IMR-90 (cell line): ENCODE measurements at regions not wholly inside any gene's neighbourhood (a gene's known extent, or its start where the extent isn't known, plus 50 kb on each side); places are given as distances from the start of the nearest gene placed in this dataset.

Experiments
- ATAC-seq: fragments of 200-7000 bp; cut with Tn5 transposase; 2 replicates; pipeline ENCODE4 v1.9.1; 2020; ENCODE audit warnings: low read depth, mild to moderate bottlenecking, moderate library complexity
- BruUV-seq: library from RNA; stranded (reverse); fragments of 400-500 nt; replicated peaks from 2 replicates; lab custom pipeline; 2021; lab: Mats Ljungman, UMichigan
- CTCF ChIA-PET: fragments of 300-600 bp; formaldehyde crosslinking; extraction: SDS; loops from one replicate; lab custom pipeline; 2021; ENCODE audit warnings: antibody characterized with exemption; lab: Yijun Ruan, JAX
- POLR2A ChIA-PET: fragments of 300-600 bp; sonication (Branson Sonifier 250); formaldehyde crosslinking; loops from one replicate; lab custom pipeline; 2022; ENCODE audit warnings: antibody characterized with exemption; ENCODE audit not compliant: unreplicated experiment; lab: Charles Lee
- DNase-seq: peaks from one replicate; pipeline ENCODE4 v3.0.0; 2013
- H2AFZ ChIP-seq: replicated peaks from 2 replicates; pipeline ENCODE3; 2013; ENCODE audit warnings: low read length, mild to moderate bottlenecking; ENCODE audit not compliant: poor library complexity
- H2AK5ac ChIP-seq: 2 replicates; pipeline ENCODE4 v1.6.1; 2013; ENCODE audit warnings: low read depth, low read length, inconsistent platforms
- H2AK9ac ChIP-seq: replicated peaks from 2 replicates; pipeline ENCODE3; 2013; ENCODE audit warnings: mild to moderate bottlenecking, low read depth, low read length, moderate library complexity; ENCODE audit not compliant: poor library complexity
- H2BK120ac ChIP-seq: 2 replicates; pipeline ENCODE4 v1.6.1; 2013; ENCODE audit warnings: low read depth, low read length, inconsistent platforms
- H2BK15ac ChIP-seq: 3 replicates; pipeline ENCODE4 v1.6.1; 2013; ENCODE audit warnings: low read depth, low read length, inconsistent platforms
- H2BK20ac ChIP-seq: 2 replicates; pipeline ENCODE4 v1.6.1; 2013; ENCODE audit warnings: low read depth, mild to moderate bottlenecking, inconsistent platforms, low read length, moderate library complexity
- H2BK5ac ChIP-seq: 2 replicates; pipeline ENCODE4 v1.6.1; 2013; ENCODE audit warnings: mild to moderate bottlenecking, low read depth, low read length, inconsistent platforms; ENCODE audit not compliant: poor library complexity, severe bottlenecking
- H3K14ac ChIP-seq: replicated peaks from 2 replicates; pipeline ENCODE4 v1.6.1; 2013; ENCODE audit warnings: low read depth, low read length, inconsistent platforms
- H3K18ac ChIP-seq: 2 replicates; pipeline ENCODE4 v1.6.1; 2013; ENCODE audit warnings: low read depth, low read length, control low read depth
- H3K23ac ChIP-seq: 2 replicates; pipeline ENCODE4 v1.6.1; 2013; ENCODE audit warnings: low read depth, low read length, inconsistent platforms
- H3K27ac ChIP-seq: 2 replicates; pipeline ENCODE4 v1.5.1; 2013; ENCODE audit warnings: mild to moderate bottlenecking, control low read depth, low read length; ENCODE audit not compliant: insufficient read depth
- H3K27me3 ChIP-seq: 2 replicates; pipeline ENCODE4 v1.6.1; 2013; ENCODE audit warnings: low read length; ENCODE audit not compliant: control insufficient read depth, insufficient read depth
- H3K36me3 ChIP-seq: 2 replicates; pipeline ENCODE4 v1.6.1; 2013; ENCODE audit warnings: low read length, mixed read lengths; ENCODE audit not compliant: control insufficient read depth, insufficient read depth
- H3K4ac ChIP-seq: 2 replicates; pipeline ENCODE4 v1.6.1; 2013; ENCODE audit warnings: low read depth, low read length, inconsistent platforms
- H3K4me1 ChIP-seq: 2 replicates; pipeline ENCODE4 v1.6.1; 2013; ENCODE audit warnings: low read length, mixed read lengths; ENCODE audit not compliant: control insufficient read depth, insufficient read depth
- H3K4me2 ChIP-seq: 2 replicates; pipeline ENCODE4 v1.6.1; 2013; ENCODE audit warnings: low read depth, mild to moderate bottlenecking, control low read depth, low read length, moderate library complexity
- H3K4me3 ChIP-seq: 2 replicates; pipeline ENCODE4 v1.5.1; 2013; ENCODE audit warnings: low read depth, mild to moderate bottlenecking, control low read depth, low read length, moderate library complexity; ENCODE audit not compliant: insufficient read depth
- H3K56ac ChIP-seq: 2 replicates; pipeline ENCODE4 v1.6.1; 2013; ENCODE audit warnings: low read length, inconsistent platforms; ENCODE audit not compliant: insufficient read depth; ENCODE audit errors: extremely low read depth
- H3K79me1 ChIP-seq, 2 experiments: 2 replicates each; pipeline ENCODE4 v1.6.1; 2013; ENCODE audit warnings: low read length in 2 of 2, inconsistent platforms in 1 of 2, low read depth in 1 of 2
- H3K9ac ChIP-seq: 2 replicates; pipeline ENCODE4 v1.6.1; 2013; ENCODE audit warnings: low read depth, low read length, control low read depth
- H3K9me1 ChIP-seq: 2 replicates; pipeline ENCODE4 v1.6.1; 2013; ENCODE audit warnings: low read length, inconsistent platforms; ENCODE audit not compliant: insufficient read depth
- H3K9me3 ChIP-seq: 2 replicates; pipeline ENCODE4 v1.6.1; 2013; ENCODE audit warnings: low read length; ENCODE audit not compliant: control insufficient read depth, insufficient read depth
- H4K20me1 ChIP-seq: 2 replicates; pipeline ENCODE4 v1.6.1; 2013; ENCODE audit warnings: low read length, inconsistent platforms; ENCODE audit not compliant: insufficient read depth
- H4K5ac ChIP-seq: 2 replicates; pipeline ENCODE4 v1.6.1; 2013; ENCODE audit warnings: mild to moderate bottlenecking, low read depth, low read length, control low read depth
- H4K8ac ChIP-seq, 2 experiments: 2 replicates each; pipeline ENCODE4 v1.6.1; 2013; ENCODE audit warnings: low read depth in 2 of 2, low read length in 2 of 2, control low read depth in 1 of 2, inconsistent platforms in 1 of 2
- H4K91ac ChIP-seq: 2 replicates; pipeline ENCODE4 v1.6.1; 2013; ENCODE audit warnings: low read depth, low read length, inconsistent platforms; ENCODE audit not compliant: insufficient read depth
- BHLHE40 ChIP-seq: fragments of 150-350 bp; IDR thresholded peaks from 2 replicates; pipeline ENCODE4 v1.6.1; 2016; ENCODE audit warnings: mild to moderate bottlenecking, low read depth, low read length
- CEBPB ChIP-seq: IDR thresholded peaks from 2 replicates; pipeline ENCODE4 v1.6.1; 2012; ENCODE audit warnings: low read depth, low read length, improper control_type of control experiment
- CHD1 ChIP-seq: IDR thresholded peaks from 2 replicates; pipeline ENCODE4 v1.6.1; 2012; ENCODE audit warnings: low read depth, low read length, improper control_type of control experiment
- CTCF ChIP-seq: conservative IDR thresholded peaks from 2 replicates; pipeline ENCODE4 v1.5.1; 2012; ENCODE audit warnings: mild to moderate bottlenecking, low read depth, low read length, improper control_type of control experiment
- ELK1 ChIP-seq: fragments of 150-350 bp; IDR thresholded peaks from 2 replicates; pipeline ENCODE4 v1.6.1; 2016; ENCODE audit warnings: low read depth, mild to moderate bottlenecking, low read length, moderate library complexity, borderline replicate concordance
- FOS ChIP-seq: fragments of 150-350 bp; IDR thresholded peaks from 2 replicates; pipeline ENCODE4 v1.6.1; 2016; ENCODE audit warnings: low read depth, low read length
- MAFK ChIP-seq: IDR thresholded peaks from 2 replicates; pipeline ENCODE4 v1.6.1; 2012; ENCODE audit warnings: low read depth, low read length, improper control_type of control experiment
- MAZ ChIP-seq: IDR thresholded peaks from 2 replicates; pipeline ENCODE4 v1.6.1; 2012; ENCODE audit warnings: low read depth, mild to moderate bottlenecking, low read length, improper control_type of control experiment, moderate library complexity, borderline replicate concordance
- MXI1 ChIP-seq: IDR thresholded peaks from 2 replicates; pipeline ENCODE4 v1.6.1; 2012; ENCODE audit warnings: low read depth, mild to moderate bottlenecking, low read length, moderate library complexity, borderline replicate concordance
- NFE2L2 ChIP-seq: fragments of 150-350 bp; IDR thresholded peaks from 2 replicates; pipeline ENCODE4 v1.6.1; 2016; ENCODE audit warnings: low read depth, mild to moderate bottlenecking, low read length
- POLR2A ChIP-seq: IDR thresholded peaks from 2 replicates; pipeline ENCODE4 v1.6.1; 2012; ENCODE audit warnings: mild to moderate bottlenecking, low read depth, low read length
- RAD21 ChIP-seq: IDR thresholded peaks from 2 replicates; pipeline ENCODE4 v1.6.1; 2012; ENCODE audit warnings: low read length, improper control_type of control experiment
- RCOR1 ChIP-seq: IDR thresholded peaks from 2 replicates; pipeline ENCODE4 v1.6.1; 2012; ENCODE audit warnings: mild to moderate bottlenecking, low read length, improper control_type of control experiment; ENCODE audit not compliant: insufficient replicate concordance
- RFX5 ChIP-seq: IDR thresholded peaks from 2 replicates; pipeline ENCODE4 v1.8.0; 2012; ENCODE audit warnings: low read depth, mild to moderate bottlenecking, low read length, moderate library complexity
- SMC3 ChIP-seq: fragments of 150-350 bp; IDR thresholded peaks from 2 replicates; pipeline ENCODE4 v1.6.1; 2016; ENCODE audit warnings: low read depth, mild to moderate bottlenecking, antibody characterized with exemption, low read length, moderate library complexity
- USF2 ChIP-seq: fragments of 150-350 bp; IDR thresholded peaks from 2 replicates; pipeline ENCODE4 v1.6.1; 2017; ENCODE audit warnings: mild to moderate bottlenecking, antibody characterized with exemption, low read length, low read depth
- WGBS, 2 experiments: methylation state at CpG; one replicate each; pipeline versions ENCODE4 v1.1.5 to v1.1.7; 2013; ENCODE audit warnings: missing lambda C conversion rate in 2 of 2; ENCODE audit not compliant: insufficient read length in 1 of 2; ENCODE audit errors: extremely low coverage in 2 of 2; 5-methylcytosine and 5-hydroxymethylcytosine counted together
- dilution Hi-C: fragments of 300-500 bp; cut with HindIII; formaldehyde crosslinking; loops from one replicate; pipeline ENCODE4 v1.14.3; 2018; ENCODE audit warnings: low sequenced_read_pairs; ENCODE audit not compliant: unreplicated experiment
- in situ Hi-C: fragments of 300-500 bp; cut with MboI; formaldehyde crosslinking; loops from 3 replicates; pipeline ENCODE4 v1.14.3; 2019; ENCODE audit warnings: low sequenced_read_pairs, inconsistent platforms, mixed read lengths
- intact Hi-C: fragments of 100-400 bp; cut with micrococcal nuclease; formaldehyde crosslinking; loops from 2 replicates; pipeline ENCODE4 v1.10.0; 2022

GRCh38 chr14:58712357-58712756 is 74.6 kb downstream of the DACT1 start:
- peaks cover 12% of the 10 kb centered on the region for H3K27me3 ChIP-seq
- H2BK15ac ChIP-seq: peak overlapping the region; percentile 38; the same call in 1 of the 3 replicates
- no peak overlapping the region for H3K18ac ChIP-seq
- no peak overlapping the region for H2BK5ac ChIP-seq
- no peak overlapping the region for H3K4ac ChIP-seq
- no peak overlapping the region for H3K27ac ChIP-seq
- H3K4me1 ChIP-seq: peaks cover 12% of the 10 kb centered on the region
- BruUV-seq: no TSS peak
- H3K56ac ChIP-seq: no peak overlapping the region
- H3K36me3 ChIP-seq: no peaks in the 10 kb centered on the region
- H4K20me1 ChIP-seq: no peaks in the 10 kb centered on the region
- DNase-seq (peak; percentile 33), ATAC-seq (no peak)
- H4K5ac ChIP-seq: no peak overlapping the region
- H3K23ac ChIP-seq: no peak overlapping the region
- peak overlapping the region; percentile 17; the same call in 1 of the 2 replicates for H2AK5ac ChIP-seq
- no peak overlapping the region for H3K4me3 ChIP-seq
- WGBS, 2 experiments: 100% methylated on average over 1 of the region's 6 CpGs; no CpG with 5 or more reads in 1 of the 2 experiments
- dilution Hi-C loops: no loop called here
- H3K79me1 ChIP-seq: no peaks in the 10 kb centered on the region
- no peak overlapping the region for H2AFZ ChIP-seq
- 0 out of 2 replicates have a peak overlapping the region, but pooled peaks have one; percentile 1 for H3K14ac ChIP-seq
- H2BK120ac ChIP-seq: no peak overlapping the region
- in situ Hi-C loops: no loop called here
- peak overlapping the region; percentile 24; the same call in 1 of the 2 replicates for H2BK20ac ChIP-seq
- H3K4me2 ChIP-seq: no peak overlapping the region
- H2AK9ac ChIP-seq: no peak overlapping the region
- POLR2A ChIA-PET: no interaction called here
- no peak for TF ChIP-seq RFX5
- no peak for TF ChIP-seq ELK1
- no peak for TF ChIP-seq POLR2A
- no peak for TF ChIP-seq CHD1
- no peak for TF ChIP-seq NFE2L2
- TF ChIP-seq CTCF: no peak
- no peak for TF ChIP-seq SMC3
- no peak for TF ChIP-seq MAFK
- TF ChIP-seq USF2: no peak
- no peak for TF ChIP-seq MAZ
- no peak for TF ChIP-seq BHLHE40
- TF ChIP-seq CEBPB: no peak
- TF ChIP-seq RCOR1: no peak
- TF ChIP-seq FOS: no peak
- no peak for TF ChIP-seq MXI1
- TF ChIP-seq RAD21: no peak
- H3K9me3 ChIP-seq: no peaks in the 10 kb centered on the region
- H4K8ac ChIP-seq: no peak overlapping the region
- H3K9me1 ChIP-seq: peaks cover 18% of the 10 kb centered on the region
- CTCF ChIA-PET: interaction anchor here (0.7 kb wide), 1 partner anchor 127 kb away, joined by 3 read pairs; no protein-coding TSS in a partner anchor
- no peak overlapping the region for H4K91ac ChIP-seq
- no peak overlapping the region for H3K9ac ChIP-seq
- intact Hi-C loops: no loop called here
